Testis (tissue), 2 donors: ENCODE measurements at regions not wholly inside any gene's neighbourhood (a gene's known extent, or its start where the extent isn't known, plus 50 kb on each side); places are given as distances from the start of the nearest gene placed in this dataset.

Source experiments
- POLR2A ChIP-seq: fragments of 450-650 bp; IDR thresholded peaks from one replicate; pipeline ENCODE4 v1.6.1; 2017; ENCODE audit warnings: antibody characterized with exemption, mild to moderate bottlenecking, moderate library complexity
- TF ChIP-seq, protein P1 (sequence below), 3 experiments: fragments of 450-650 bp in 2 of 3; fragments of 200-600 bp in 1 of 3; sonication (generic) in 1 of 3; IDR thresholded peaks; one replicate each; pipeline ENCODE4 v1.5.1; 2016 to 2019; ENCODE audit warnings: antibody characterized with exemption in 3 of 3, mild to moderate bottlenecking in 2 of 3, moderate library complexity in 1 of 3

GRCh38 chr20:1824834-1825233 lies 70.4 kb upstream of the SIRPA start:
- TF ChIP-seq, protein P1, sequence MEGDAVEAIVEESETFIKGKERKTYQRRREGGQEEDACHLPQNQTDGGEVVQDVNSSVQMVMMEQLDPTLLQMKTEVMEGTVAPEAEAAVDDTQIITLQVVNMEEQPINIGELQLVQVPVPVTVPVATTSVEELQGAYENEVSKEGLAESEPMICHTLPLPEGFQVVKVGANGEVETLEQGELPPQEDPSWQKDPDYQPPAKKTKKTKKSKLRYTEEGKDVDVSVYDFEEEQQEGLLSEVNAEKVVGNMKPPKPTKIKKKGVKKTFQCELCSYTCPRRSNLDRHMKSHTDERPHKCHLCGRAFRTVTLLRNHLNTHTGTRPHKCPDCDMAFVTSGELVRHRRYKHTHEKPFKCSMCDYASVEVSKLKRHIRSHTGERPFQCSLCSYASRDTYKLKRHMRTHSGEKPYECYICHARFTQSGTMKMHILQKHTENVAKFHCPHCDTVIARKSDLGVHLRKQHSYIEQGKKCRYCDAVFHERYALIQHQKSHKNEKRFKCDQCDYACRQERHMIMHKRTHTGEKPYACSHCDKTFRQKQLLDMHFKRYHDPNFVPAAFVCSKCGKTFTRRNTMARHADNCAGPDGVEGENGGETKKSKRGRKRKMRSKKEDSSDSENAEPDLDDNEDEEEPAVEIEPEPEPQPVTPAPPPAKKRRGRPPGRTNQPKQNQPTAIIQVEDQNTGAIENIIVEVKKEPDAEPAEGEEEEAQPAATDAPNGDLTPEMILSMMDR (IDR thresholded peaks at IDR 0.05), result no peak
- TF ChIP-seq POLR2A, result no peak
